NCI-H446 (cell line): ENCODE measurements at regions not wholly inside any gene's neighbourhood (a gene's known extent, or its start where the extent isn't known, plus 50 kb on each side); places are given as distances from the start of the nearest gene placed in this dataset.

ENCODE experiments used
- DNase-seq, 2 experiments: peaks; one replicate each; lab custom pipeline; 2025; lab: John Stamatoyannopoulos, UW

GRCh38 chr1:182122256-182122912 is 60.9 kb upstream of the ZNF648 start:
- DNase-seq = no peak

GRCh38 chr1:182121787-182122186 is 60.3 kb upstream of the ZNF648 start:
- no peak for DNase-seq

GRCh38 chr1:182120411-182121258 is 59.1 kb upstream of the ZNF648 start:
- no peak for DNase-seq

GRCh38 chr1:182119631-182120030 is 58.1 kb upstream of the ZNF648 start:
- no peak for DNase-seq

GRCh38 chr1:182118851-182119250 is 57.3 kb upstream of the ZNF648 start:
- no peak for DNase-seq

- DNase-seq = no peak
Observed at GRCh38 chr1:182114627-182115023, 53.1 kb upstream of the ZNF648 start.

- no peak for DNase-seq
Observed at GRCh38 chr1:182113879-182114626, 52.5 kb upstream of the ZNF648 start.

GRCh38 chr1:182111496-182111895 is 50.0 kb upstream of the ZNF648 start:
- peak in 1 of 2 experiments; percentile 6 for DNase-seq
